OCI-LY7 (cell line): ENCODE measurements at regions not wholly inside any gene's neighbourhood (a gene's known extent, or its start where the extent isn't known, plus 50 kb on each side); places are given as distances from the start of the nearest gene placed in this dataset.

Experiments
- BruUV-seq: library from RNA; stranded (reverse); fragments of 400-500 nt; replicated peaks from 2 replicates; lab custom pipeline; 2021; lab: Mats Ljungman, UMichigan
- CTCF ChIA-PET: fragments of 300-600 bp; sonication (Branson Sonifier 250); formaldehyde crosslinking; loops from one replicate; lab custom pipeline; 2022; ENCODE audit warnings: antibody characterized with exemption; ENCODE audit not compliant: unreplicated experiment; lab: Charles Lee
- POLR2A ChIA-PET: fragments of 300-600 bp; sonication (Branson Sonifier 250); formaldehyde crosslinking; loops from one replicate; lab custom pipeline; 2022; ENCODE audit warnings: antibody characterized with exemption; lab: Charles Lee
- DNase-seq: peaks from one replicate; pipeline ENCODE4 v3.0.0-alpha.2; 2015; ENCODE audit warnings: low spot score
- H2AFZ ChIP-seq: fragments of 200-600 bp; sonication (generic), shearing (Covaris generic); 2 replicates; pipeline ENCODE4 v1.6.1; 2014; ENCODE audit warnings: mild to moderate bottlenecking, antibody characterized with exemption, low read length, moderate library complexity
- H3K27ac ChIP-seq: fragments of 200-600 bp; sonication (generic); 2 replicates; pipeline ENCODE4 v1.5.1; 2014; ENCODE audit warnings: mixed run types, low read depth, mild to moderate bottlenecking, moderate library complexity, low read length, inconsistent platforms; ENCODE audit not compliant: poor library complexity, severe bottlenecking
- H3K36me3 ChIP-seq: fragments of 200-600 bp; sonication (generic); 2 replicates; pipeline ENCODE4 v1.6.1; 2014; ENCODE audit warnings: mild to moderate bottlenecking, antibody characterized with exemption, low read length, moderate library complexity, mixed read lengths; ENCODE audit not compliant: insufficient read depth
- H3K4me1 ChIP-seq: fragments of 200-600 bp; sonication (generic); 2 replicates; pipeline ENCODE4 v1.5.1; 2014; ENCODE audit warnings: mild to moderate bottlenecking, low read length; ENCODE audit not compliant: insufficient read depth, poor library complexity, severe bottlenecking
- H3K4me2 ChIP-seq: fragments of 200-600 bp; sonication (generic); 2 replicates; pipeline ENCODE4 v1.6.1; 2014; ENCODE audit warnings: mild to moderate bottlenecking, low read length
- H3K4me3 ChIP-seq: fragments of 200-600 bp; sonication (generic); 2 replicates; pipeline ENCODE4 v1.5.1; 2014; ENCODE audit warnings: mild to moderate bottlenecking, low read depth, low read length; ENCODE audit not compliant: poor library complexity, severe bottlenecking
- H3K79me2 ChIP-seq: fragments of 200-600 bp; sonication (generic); 2 replicates; pipeline ENCODE4 v1.6.1; 2016; ENCODE audit warnings: low read depth, mild to moderate bottlenecking, low read length, moderate library complexity, mixed read lengths; ENCODE audit not compliant: insufficient read depth
- H3K9me2 ChIP-seq: fragments of 200-600 bp; sonication (generic); 2 replicates; pipeline ENCODE4 v1.6.1; 2016; ENCODE audit warnings: mild to moderate bottlenecking, low read length, mixed read lengths; ENCODE audit not compliant: insufficient read depth
- H3K9me3 ChIP-seq: fragments of 200-600 bp; sonication (generic); 2 replicates; pipeline ENCODE4 v1.6.1; 2014; ENCODE audit warnings: mild to moderate bottlenecking, mixed run types, low read length, mixed read lengths
- H4K20me1 ChIP-seq: fragments of 200-600 bp; sonication (generic); 2 replicates; pipeline ENCODE4 v1.6.1; 2014; ENCODE audit warnings: mild to moderate bottlenecking, antibody characterized with exemption, low read length, moderate library complexity, mixed read lengths; ENCODE audit not compliant: insufficient read depth
- EZH2phosphoT487 ChIP-seq: fragments of 200-600 bp; sonication (generic); IDR thresholded peaks from 2 replicates; pipeline ENCODE4 v1.6.1; 2018; ENCODE audit warnings: low read depth, borderline replicate concordance, mild to moderate bottlenecking, mixed run types, antibody characterized with exemption, low read length, moderate library complexity, mixed read lengths
- intact Hi-C: fragments of 100-400 bp; cut with micrococcal nuclease; formaldehyde crosslinking; loops from one replicate; pipeline ENCODE4 v1.10.0; 2022; ENCODE audit not compliant: unreplicated experiment
- TF ChIP-seq, protein P1 (sequence below): fragments of 200-600 bp; sonication (generic); conservative IDR thresholded peaks from 2 replicates; pipeline ENCODE4 v1.5.1; 2014; ENCODE audit warnings: mild to moderate bottlenecking, antibody characterized with exemption, low read length, moderate library complexity, mixed read lengths

DNA sequence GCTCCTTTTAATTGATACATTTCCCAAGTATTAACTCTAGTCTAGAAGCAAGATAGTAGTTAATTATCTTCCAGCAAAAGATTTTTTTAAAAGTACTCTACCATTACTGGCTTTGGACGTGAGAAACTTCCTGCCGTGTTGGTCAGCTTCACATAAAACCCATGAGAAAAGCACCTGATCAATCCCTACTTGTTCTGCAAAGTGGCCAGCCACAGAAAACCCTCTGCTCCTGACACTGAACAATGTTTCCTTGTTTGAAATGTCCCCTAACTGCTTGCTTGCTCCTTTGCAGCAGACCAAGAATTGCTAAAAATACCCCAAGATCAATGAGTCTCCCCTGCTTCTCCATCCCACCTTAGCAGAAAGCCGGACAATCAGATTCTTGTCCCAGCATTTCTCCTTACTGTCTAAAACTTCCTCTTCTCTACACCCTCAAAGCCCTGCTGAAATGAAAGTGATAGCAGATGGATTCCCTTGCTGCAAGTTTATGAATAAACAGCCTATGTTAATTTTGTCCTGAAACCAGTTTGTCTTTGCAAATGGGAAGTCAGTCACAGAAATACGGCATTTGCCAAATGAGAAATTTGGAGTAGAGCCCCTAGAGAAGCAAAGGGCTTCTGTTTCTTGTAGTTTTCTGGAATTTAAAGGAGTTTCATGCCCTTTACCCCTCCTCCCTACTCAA lies 207.1 kb upstream of the ARHGAP20 start:
- intact Hi-C loops: no loop called here
- no peaks in the 10 kb centered on the region for H3K9me2 ChIP-seq
- H3K4me3 ChIP-seq: no peak overlapping the region
- no TSS peak for BruUV-seq
- H3K4me1 ChIP-seq: no peaks in the 10 kb centered on the region
- no peaks in the 10 kb centered on the region for H3K9me3 ChIP-seq
- no peak overlapping the region for H3K27ac ChIP-seq
- POLR2A ChIA-PET: interaction anchor here (1.8 kb wide), 1 partner anchor 9 kb away, joined by 6 read pairs; no protein-coding TSS in a partner anchor
- CTCF ChIA-PET: no interaction called here
- no peak overlapping the region for H3K4me2 ChIP-seq
- no peaks in the 10 kb centered on the region for H3K36me3 ChIP-seq
- H3K79me2 ChIP-seq: no peaks in the 10 kb centered on the region
- TF ChIP-seq EZH2phosphoT487: no peak
- TF ChIP-seq, protein P1, sequence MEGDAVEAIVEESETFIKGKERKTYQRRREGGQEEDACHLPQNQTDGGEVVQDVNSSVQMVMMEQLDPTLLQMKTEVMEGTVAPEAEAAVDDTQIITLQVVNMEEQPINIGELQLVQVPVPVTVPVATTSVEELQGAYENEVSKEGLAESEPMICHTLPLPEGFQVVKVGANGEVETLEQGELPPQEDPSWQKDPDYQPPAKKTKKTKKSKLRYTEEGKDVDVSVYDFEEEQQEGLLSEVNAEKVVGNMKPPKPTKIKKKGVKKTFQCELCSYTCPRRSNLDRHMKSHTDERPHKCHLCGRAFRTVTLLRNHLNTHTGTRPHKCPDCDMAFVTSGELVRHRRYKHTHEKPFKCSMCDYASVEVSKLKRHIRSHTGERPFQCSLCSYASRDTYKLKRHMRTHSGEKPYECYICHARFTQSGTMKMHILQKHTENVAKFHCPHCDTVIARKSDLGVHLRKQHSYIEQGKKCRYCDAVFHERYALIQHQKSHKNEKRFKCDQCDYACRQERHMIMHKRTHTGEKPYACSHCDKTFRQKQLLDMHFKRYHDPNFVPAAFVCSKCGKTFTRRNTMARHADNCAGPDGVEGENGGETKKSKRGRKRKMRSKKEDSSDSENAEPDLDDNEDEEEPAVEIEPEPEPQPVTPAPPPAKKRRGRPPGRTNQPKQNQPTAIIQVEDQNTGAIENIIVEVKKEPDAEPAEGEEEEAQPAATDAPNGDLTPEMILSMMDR: no peak
- H2AFZ ChIP-seq: 0 out of 2 replicates have a peak overlapping the region, but pooled peaks have one; percentile 29
- DNase-seq: no peak
- H4K20me1 ChIP-seq: no peaks in the 10 kb centered on the region

DNA sequence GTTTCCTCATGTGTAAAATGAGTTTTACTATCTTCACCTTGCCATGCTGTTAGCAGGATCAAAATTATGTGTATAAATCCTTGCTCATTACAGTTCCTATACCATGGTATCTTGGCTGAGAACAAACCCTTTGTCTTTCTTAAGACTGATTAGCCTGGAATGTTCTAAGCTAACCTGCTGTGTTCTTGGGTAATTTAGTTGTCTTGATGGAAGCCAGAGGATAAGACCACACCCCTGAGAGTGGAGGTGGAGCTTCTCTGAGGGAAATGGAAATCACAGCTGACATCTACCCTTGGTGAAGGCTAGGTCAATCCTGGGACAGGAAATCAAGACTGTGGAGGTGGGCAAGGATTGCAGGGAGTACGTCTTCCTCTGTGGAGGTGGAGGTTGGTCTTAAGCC lies 206.1 kb upstream of the ARHGAP20 start:
- no peak overlapping the region for H3K4me3 ChIP-seq
- no peak overlapping the region for H3K27ac ChIP-seq
- no peak overlapping the region for H2AFZ ChIP-seq
- CTCF ChIA-PET: no interaction called here
- H4K20me1 ChIP-seq: no peaks in the 10 kb centered on the region
- no TSS peak for BruUV-seq
- intact Hi-C loops: no loop called here
- H3K36me3 ChIP-seq: no peaks in the 10 kb centered on the region
- no peak for TF ChIP-seq EZH2phosphoT487
- TF ChIP-seq, protein P1: no peak
- POLR2A ChIA-PET: interaction anchor here (1.8 kb wide), 1 partner anchor 10 kb away, joined by 6 read pairs; no protein-coding TSS in a partner anchor
- H3K9me2 ChIP-seq: no peaks in the 10 kb centered on the region
- no peak for DNase-seq
- no peaks in the 10 kb centered on the region for H3K79me2 ChIP-seq
- H3K9me3 ChIP-seq: no peaks in the 10 kb centered on the region
- no peak overlapping the region for H3K4me2 ChIP-seq
- H3K4me1 ChIP-seq: no peaks in the 10 kb centered on the region

DNA sequence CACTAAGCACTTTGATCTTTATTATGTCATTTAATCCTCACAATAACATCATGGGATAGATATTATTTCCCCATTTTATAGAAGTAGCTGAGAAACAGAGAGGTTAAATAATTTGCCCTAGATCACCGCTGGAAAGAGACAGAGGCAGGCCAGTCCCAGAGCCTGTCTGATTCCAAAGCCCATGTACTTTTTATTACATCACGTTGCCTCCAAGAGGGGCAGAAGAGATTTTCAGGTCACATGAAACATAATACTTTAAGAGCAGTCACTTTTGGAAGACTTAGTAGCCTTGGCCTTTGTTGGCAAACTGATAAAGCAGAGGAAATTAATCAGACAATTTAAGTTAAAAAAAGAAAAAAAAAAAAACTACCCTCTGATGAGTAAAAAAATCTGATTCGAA lies 200.2 kb upstream of the ARHGAP20 start:
- Histone ChIP-seq H3K27ac (no peak overlapping the region), H3K4me2 (no peak overlapping the region), H2AFZ (no peak overlapping the region), H3K36me3 (no peaks in the 10 kb centered on the region), H3K79me2 (no peaks in the 10 kb centered on the region), H3K9me2 (no peaks in the 10 kb centered on the region), H3K4me3 (no peak overlapping the region), H3K4me1 (peaks cover 6% of the 10 kb centered on the region), H3K9me3 (no peaks in the 10 kb centered on the region), H4K20me1 (no peaks in the 10 kb centered on the region)
- ChIA-PET CTCF (no interaction called here), POLR2A (interaction anchor here (0.7 to 1.1 kb wide), 3 partner anchors 29 to 303 kb away, joined by 3 read pairs; no protein-coding TSS in a partner anchor)
- intact Hi-C loops: no loop called here
- no peak for DNase-seq
- BruUV-seq: no TSS peak
- TF ChIP-seq, protein P1: no peak
- TF ChIP-seq EZH2phosphoT487: no peak
